HepG2 (cell line): ENCODE measurements at regions not wholly inside any gene's neighbourhood (a gene's known extent, or its start where the extent isn't known, plus 50 kb on each side); places are given as distances from the start of the nearest gene placed in this dataset.

ENCODE experiments used
- ATAC-seq: fragments of 200-7000 bp; cut with Tn5 transposase; 3 replicates; pipeline ENCODE4 v1.9.1; 2020; ENCODE audit warnings: mild to moderate bottlenecking, moderate library complexity
- BruUV-seq: library from RNA; stranded (reverse); fragments of 400-500 nt; replicated peaks from 2 replicates; lab custom pipeline; 2021; lab: Mats Ljungman, UMichigan
- CTCF ChIA-PET: fragments of 300-600 bp; formaldehyde crosslinking; extraction: SDS; loops from one replicate; lab custom pipeline; 2021; ENCODE audit warnings: low total read pairs, inconsistent platforms, low intra/inter-chr PET ratio; lab: Yijun Ruan, JAX
- POLR2A ChIA-PET: fragments of 350-600 bp; sonication (Branson Sonifier 250); formaldehyde crosslinking; loops from one replicate; lab custom pipeline; 2020; ENCODE audit warnings: antibody characterized with exemption, inconsistent platforms; lab: Yijun Ruan, JAX
- DNase-seq: peaks from one replicate; pipeline ENCODE4 v3.0.0-alpha.2; 2015; ENCODE audit warnings: low spot score
- FAIRE-seq: peaks from 3 replicates; lab custom pipeline; 2011; peaks lifted over from hg19 to GRCh38; lab: Jason Lieb, UNC
- H2AFZ ChIP-seq: one replicate; pipeline ENCODE4 v1.6.1; 2011; ENCODE audit warnings: low read length, inconsistent platforms
- H3K27ac ChIP-seq: fragments of 300-600 bp; 3 replicates; pipeline ENCODE4 v1.8.0; 2011; ENCODE audit warnings: mixed run types, mild to moderate bottlenecking, mixed read lengths, low read length, inconsistent platforms; ENCODE audit not compliant: insufficient read depth; ENCODE audit errors: extremely low read length
- H3K27me3 ChIP-seq, 2 experiments: fragments of 200-600 bp in 1 of 2; 2 replicates in 1 of 2; 3 replicates in 1 of 2; pipeline versions ENCODE4 v1.6.0 to v1.8.0; 2011; ENCODE audit warnings: low read length in 2 of 2, mild to moderate bottlenecking in 2 of 2, moderate library complexity in 2 of 2, inconsistent platforms in 1 of 2; ENCODE audit not compliant: insufficient read depth in 2 of 2, control insufficient read depth in 1 of 2
- H3K36me3 ChIP-seq, 2 experiments: fragments of 200-600 bp in 1 of 2; replicated peaks in 1 of 2; 2 replicates in 1 of 2; 3 replicates in 1 of 2; pipeline versions ENCODE4 v1.5.1 to v1.8.0; 2011; ENCODE audit warnings: low read length in 2 of 2, inconsistent platforms in 1 of 2; ENCODE audit not compliant: insufficient read depth in 2 of 2, control insufficient read depth in 1 of 2
- H3K4me1 ChIP-seq: 2 replicates; pipeline ENCODE4 v1.5.1; 2012; ENCODE audit warnings: low read length, inconsistent platforms; ENCODE audit not compliant: insufficient read depth
- H3K4me2 ChIP-seq: 2 replicates; pipeline ENCODE4 v1.6.0; 2011; ENCODE audit warnings: low read depth, low read length, inconsistent platforms
- H3K4me3 ChIP-seq, 3 experiments: fragments of 200-600 bp in 1 of 3; sonication (generic), shearing (Covaris generic) in 1 of 3; replicated peaks in 1 of 3; 2 replicates each; pipeline ENCODE4 v1.5.1; 2011 to 2016; ENCODE audit warnings: low read length in 3 of 3, inconsistent platforms in 2 of 3, low read depth in 2 of 3, mild to moderate bottlenecking in 2 of 3, control low read depth in 1 of 3, mixed read lengths in 1 of 3; ENCODE audit not compliant: insufficient read depth in 1 of 3
- H3K79me2 ChIP-seq: one replicate; pipeline ENCODE4 v1.6.1; 2011; ENCODE audit warnings: low read length, inconsistent platforms; ENCODE audit not compliant: insufficient read depth
- H3K9ac ChIP-seq: 2 replicates; pipeline ENCODE4 v1.6.0; 2011; ENCODE audit warnings: mild to moderate bottlenecking, low read depth, low read length, inconsistent platforms; ENCODE audit not compliant: insufficient read depth
- H3K9me3 ChIP-seq: 2 replicates; pipeline ENCODE4 v1.5.1; 2012; ENCODE audit warnings: mild to moderate bottlenecking, low read length
- H4K20me1 ChIP-seq: 2 replicates; pipeline ENCODE4 v1.6.0; 2011; ENCODE audit warnings: inconsistent platforms, mild to moderate bottlenecking, low read length, moderate library complexity; ENCODE audit not compliant: insufficient read depth
- FOSL2 ChIP-seq: sonication (generic); formaldehyde crosslinking; IDR thresholded peaks from 2 replicates; pipeline ENCODE4 v1.4.0; 2020; ENCODE audit warnings: missing genetic modification reagents
- POLR2AphosphoS5 ChIP-seq: IDR thresholded peaks from 2 replicates; pipeline ENCODE4 v1.6.1; 2012; ENCODE audit warnings: low read depth, low read length
- REXO4 ChIP-seq: sonication (generic); formaldehyde crosslinking; IDR thresholded peaks from 2 replicates; pipeline ENCODE4 v1.8.0; 2022; ENCODE audit warnings: missing genetic modification reagents, mild to moderate bottlenecking, borderline replicate concordance
- RFX1 ChIP-seq: fragments of 450-650 bp; IDR thresholded peaks from 2 replicates; pipeline ENCODE4 v1.6.1; 2017
- ZBTB40 ChIP-seq, 2 experiments: fragments of 450-650 bp in 1 of 2; sonication (generic) in 1 of 2; formaldehyde crosslinking in 1 of 2; IDR thresholded peaks; 2 replicates each; pipeline versions ENCODE4 v1.6.1 to v1.8.0; 2016 to 2022; ENCODE audit warnings: antibody characterized with exemption in 1 of 2, mild to moderate bottlenecking in 1 of 2, missing genetic modification reagents in 1 of 2
- ZNF296 ChIP-seq: sonication (generic); formaldehyde crosslinking; conservative IDR thresholded peaks from 2 replicates; pipeline ENCODE4 v1.5.0; 2020; ENCODE audit warnings: mild to moderate bottlenecking, missing genetic modification reagents
- ZNF563 ChIP-seq: sonication (generic); formaldehyde crosslinking; IDR thresholded peaks from 2 replicates; pipeline ENCODE4 v1.8.0; 2022; ENCODE audit warnings: mild to moderate bottlenecking, moderate library complexity, missing genetic modification reagents
- WGBS: methylation state at CpG from one replicate; pipeline ENCODE4 v1.1.6; 2017; ENCODE audit warnings: low lambda C conversion rate; 5-methylcytosine and 5-hydroxymethylcytosine counted together
- in situ Hi-C: cut with HindIII; loops from 2 replicates; pipeline ENCODE4 v1.10.0; 2017; ENCODE audit warnings: low pct_unique_long_range_greater_than_20kb; ENCODE audit not compliant: extremely low pct_ligation_motif_present
- intact Hi-C: fragments of 100-400 bp; cut with micrococcal nuclease; formaldehyde crosslinking; loops from one replicate; pipeline ENCODE4 v1.10.0; 2022; ENCODE audit not compliant: unreplicated experiment

- no TSS peak for BruUV-seq
Measured at GRCh38 chr15:61459785-61460707, 230.9 kb upstream of the RORA start.

DNA sequence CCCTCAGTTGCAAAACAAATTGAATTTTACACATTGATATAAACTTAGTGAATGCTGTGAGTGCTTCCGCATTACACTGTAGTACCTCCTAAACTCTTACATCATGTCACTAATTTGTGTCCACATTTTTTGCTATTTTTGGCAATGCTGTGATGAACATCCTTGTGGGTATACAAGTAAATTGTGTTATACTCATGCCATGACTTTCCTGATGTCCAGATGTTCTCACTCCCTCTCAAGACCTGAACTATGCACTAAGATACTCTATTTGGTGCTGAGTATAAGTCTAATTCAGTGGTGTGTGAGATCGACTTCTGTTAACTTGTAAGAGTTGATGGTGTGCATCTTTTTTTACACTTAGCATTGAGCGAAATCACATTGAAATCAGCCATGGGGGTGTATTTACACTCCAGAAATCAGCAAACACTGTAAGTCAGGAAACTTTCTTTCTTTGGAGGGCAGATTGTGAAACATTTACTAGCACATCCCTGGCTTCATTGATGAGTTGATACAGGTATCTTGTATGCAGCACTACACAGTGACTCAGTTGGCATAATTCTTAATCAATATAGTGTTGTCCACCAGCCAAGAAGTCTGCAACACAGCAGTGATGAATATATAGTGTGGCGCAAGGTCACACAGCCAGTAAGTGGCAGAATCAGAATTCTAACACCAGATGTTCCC lies 228.1 kb upstream of the RORA start:
- H2AFZ ChIP-seq, result no peak overlapping the region
- no peak for FAIRE-seq
- H3K9ac ChIP-seq, result no peak overlapping the region
- H3K4me3 ChIP-seq, result no peak overlapping the region
- no peaks in the 10 kb centered on the region for H3K36me3 ChIP-seq
- H3K27ac ChIP-seq, result no peak overlapping the region
- H3K27me3 ChIP-seq, result no peaks in the 10 kb centered on the region
- H3K9me3 ChIP-seq, result no peaks in the 10 kb centered on the region
- no peak for DNase-seq
- H3K4me2 ChIP-seq, result no peak overlapping the region
- no peaks in the 10 kb centered on the region for H3K79me2 ChIP-seq
- in situ Hi-C loops, result no loop called here
- TF ChIP-seq REXO4 (no peak), RFX1 (no peak), ZNF296 (CRISPR knock-in tag) (no peak), ZBTB40 (IDR thresholded peaks at IDR 0.05) (no peak), ZBTB40 (CRISPR knock-in tag; IDR thresholded peaks at IDR 0.05) (no peak), POLR2AphosphoS5 (no peak)
- BruUV-seq, result no TSS peak
- intact Hi-C loops, result no loop called here
- ChIA-PET CTCF (no interaction called here), POLR2A (no interaction called here)
- no peaks in the 10 kb centered on the region for H4K20me1 ChIP-seq
- WGBS, result 49% methylated on average over 4 of the region's 4 CpGs
- H3K4me1 ChIP-seq, result no peaks in the 10 kb centered on the region
- no peak for ATAC-seq

More at GRCh38 chr15:61459785-61460707, 230.9 kb upstream of the RORA start:
- Histone ChIP-seq H3K4me3 (no peak overlapping the region), H3K27ac (no peak overlapping the region), H3K27me3 (no peaks in the 10 kb centered on the region), H2AFZ (no peak overlapping the region), H3K9me3 (no peaks in the 10 kb centered on the region), H3K36me3 (no peaks in the 10 kb centered on the region), H3K9ac (no peak overlapping the region), H3K4me1 (no peaks in the 10 kb centered on the region), H3K79me2 (no peaks in the 10 kb centered on the region), H4K20me1 (no peaks in the 10 kb centered on the region), H3K4me2 (no peak overlapping the region)
- 16% methylated on average over 9 of the region's 9 CpGs for WGBS
- ChIA-PET POLR2A (no interaction called here), CTCF (no interaction called here)
- in situ Hi-C loops (no loop called here), intact Hi-C loops (no loop called here)
- FAIRE-seq, result no peak
- ATAC-seq, result no peak
- peak; percentile 4 for DNase-seq
- no peak for TF ChIP-seq ZNF563
- TF ChIP-seq FOSL2, result peak; percentile 44; the same call in 1 of the 2 replicates
